DOHH2 (cell line): ENCODE measurements at regions not wholly inside any gene's neighbourhood (a gene's known extent, or its start where the extent isn't known, plus 50 kb on each side); places are given as distances from the start of the nearest gene placed in this dataset.

Source experiments
- H3F3A ChIP-seq: fragments of 200-600 bp; sonication (generic), shearing (Covaris generic); 2 replicates; pipeline ENCODE4 v1.6.0; 2016; ENCODE audit warnings: antibody characterized with exemption, mild to moderate bottlenecking; ENCODE audit not compliant: control insufficient read depth, insufficient read depth
- H3K27ac ChIP-seq: fragments of 200-600 bp; sonication (generic); 2 replicates; pipeline ENCODE4 v1.5.1; 2014; ENCODE audit warnings: low read depth, mild to moderate bottlenecking, low read length, moderate library complexity
- H3K27me3 ChIP-seq: fragments of 200-600 bp; sonication (generic); 2 replicates; pipeline ENCODE4 v1.6.1; 2014; ENCODE audit warnings: mild to moderate bottlenecking, low read length, mixed read lengths; ENCODE audit not compliant: control insufficient read depth
- H3K36me3 ChIP-seq: fragments of 200-600 bp; sonication (generic); 2 replicates; pipeline ENCODE4 v1.6.1; 2014; ENCODE audit warnings: mild to moderate bottlenecking, low read length, moderate library complexity, mixed read lengths; ENCODE audit not compliant: control insufficient read depth
- H3K4me1 ChIP-seq: fragments of 200-600 bp; sonication (generic); 2 replicates; pipeline ENCODE4 v1.6.1; 2014; ENCODE audit warnings: mild to moderate bottlenecking, low read length, mixed read lengths; ENCODE audit not compliant: control insufficient read depth
- H3K4me2 ChIP-seq: fragments of 200-600 bp; sonication (generic); 2 replicates; pipeline ENCODE4 v1.6.0; 2014; ENCODE audit warnings: mild to moderate bottlenecking, low read length, moderate library complexity
- H3K4me3 ChIP-seq: fragments of 200-600 bp; sonication (generic); 2 replicates; pipeline ENCODE4 v1.5.1; 2014; ENCODE audit warnings: mild to moderate bottlenecking, low read length, mixed read lengths
- H3K79me2 ChIP-seq: fragments of 200-600 bp; sonication (generic); 2 replicates; pipeline ENCODE4 v1.6.1; 2014; ENCODE audit warnings: mild to moderate bottlenecking, low read length, mixed read lengths; ENCODE audit not compliant: control insufficient read depth
- H3K9me2 ChIP-seq: fragments of 200-600 bp; sonication (generic); replicated peaks from 2 replicates; pipeline ENCODE4 v1.6.1; 2014; ENCODE audit warnings: mild to moderate bottlenecking, low read length, mixed read lengths; ENCODE audit not compliant: control insufficient read depth
- H3K9me3 ChIP-seq: fragments of 200-600 bp; sonication (generic); 2 replicates; pipeline ENCODE4 v1.6.1; 2014; ENCODE audit warnings: antibody characterized with exemption, low read length, mixed read lengths; ENCODE audit not compliant: control insufficient read depth, insufficient read depth
- H4K20me1 ChIP-seq: fragments of 200-600 bp; sonication (generic); 2 replicates; pipeline ENCODE4 v1.6.0; 2014; ENCODE audit warnings: low read depth, mild to moderate bottlenecking, antibody characterized with exemption, low read length, moderate library complexity; ENCODE audit not compliant: control insufficient read depth, insufficient read depth
- CTCF ChIP-seq: fragments of 200-600 bp; sonication (generic); IDR thresholded peaks from one replicate; pipeline ENCODE4 v1.5.1; 2014; ENCODE audit warnings: antibody characterized with exemption, mild to moderate bottlenecking, low read depth, low read length; ENCODE audit not compliant: poor library complexity, severe bottlenecking
- EZH2phosphoT487 ChIP-seq: fragments of 200-600 bp; sonication (generic); IDR thresholded peaks from 2 replicates; pipeline ENCODE4 v1.6.1; 2017; ENCODE audit warnings: borderline replicate concordance, mild to moderate bottlenecking, antibody characterized with exemption, low read length, moderate library complexity, mixed read lengths

- no peak overlapping the region for H3K4me2 ChIP-seq
Measured at GRCh38 chr13:73684286-73684685, 449.9 kb downstream of the KLF12 start.

DNA sequence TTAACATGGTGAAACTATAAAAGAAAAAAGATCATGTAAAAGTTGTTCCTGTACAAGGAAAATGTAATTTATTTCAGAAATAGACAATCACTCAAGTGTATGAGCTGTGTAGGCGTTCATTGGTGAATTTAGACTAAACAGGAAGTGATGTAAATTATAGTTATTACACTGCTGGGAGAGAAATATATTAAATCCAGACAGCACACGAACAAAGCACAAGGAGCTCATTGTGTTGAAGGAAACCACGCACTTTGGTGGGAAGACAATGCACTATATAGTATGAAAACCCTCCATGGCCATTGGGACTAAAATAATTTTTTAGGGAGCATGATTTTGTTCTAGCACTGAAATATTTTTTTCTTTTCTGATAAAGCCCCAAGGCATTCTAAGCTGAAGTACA, 450.5 kb downstream of the KLF12 start:
- H3K79me2 ChIP-seq, result no peaks in the 10 kb centered on the region
- H3K36me3 ChIP-seq, result no peaks in the 10 kb centered on the region
- H4K20me1 ChIP-seq, result no peaks in the 10 kb centered on the region
- no peak overlapping the region for H3K4me2 ChIP-seq
- no peaks in the 10 kb centered on the region for H3F3A ChIP-seq
- H3K4me3 ChIP-seq, result no peak overlapping the region
- no peaks in the 10 kb centered on the region for H3K9me2 ChIP-seq
- H3K4me1 ChIP-seq, result peaks cover 6% of the 10 kb centered on the region; the same call in 1 of the 2 replicates
- no peak overlapping the region for H3K27ac ChIP-seq
- H3K9me3 ChIP-seq, result no peaks in the 10 kb centered on the region
- no peaks in the 10 kb centered on the region for H3K27me3 ChIP-seq
- no peak for TF ChIP-seq EZH2phosphoT487
- TF ChIP-seq CTCF, result no peak

More at GRCh38 chr13:73684286-73684685, 449.9 kb downstream of the KLF12 start:
- Histone ChIP-seq H3K9me3 (no peaks in the 10 kb centered on the region), H3K4me1 (peaks cover 6% of the 10 kb centered on the region; the same call in 1 of the 2 replicates), H3K36me3 (no peaks in the 10 kb centered on the region), H3F3A (no peaks in the 10 kb centered on the region), H3K27ac (no peak overlapping the region), H3K79me2 (no peaks in the 10 kb centered on the region), H4K20me1 (no peaks in the 10 kb centered on the region), H3K9me2 (no peaks in the 10 kb centered on the region), H3K27me3 (no peaks in the 10 kb centered on the region), H3K4me3 (no peak overlapping the region)
- TF ChIP-seq CTCF (no peak), EZH2phosphoT487 (no peak)

DNA sequence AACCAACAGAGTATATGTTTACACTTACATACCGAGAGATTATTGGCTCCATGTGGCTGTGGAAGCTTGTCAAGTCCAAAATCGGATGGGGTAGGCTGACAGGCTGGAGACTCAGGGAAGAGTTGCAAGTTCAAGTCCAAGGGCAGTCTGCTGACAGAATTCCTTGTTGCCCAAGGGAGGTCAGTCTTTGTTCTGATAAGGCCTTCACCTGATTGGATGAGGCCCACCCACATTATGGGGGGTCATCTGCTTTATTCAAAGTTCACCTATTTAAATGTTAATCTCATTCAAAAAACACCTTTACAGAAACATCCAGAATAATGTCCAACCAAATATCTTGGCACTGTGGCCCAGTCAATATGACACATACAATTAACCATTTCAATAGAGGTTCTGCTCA, 452.4 kb downstream of the KLF12 start:
- no peak overlapping the region for H3K27ac ChIP-seq
- no peaks in the 10 kb centered on the region for H3K36me3 ChIP-seq
- no peak for TF ChIP-seq EZH2phosphoT487
- TF ChIP-seq CTCF, result no peak
- no peaks in the 10 kb centered on the region for H3K9me2 ChIP-seq
- H3F3A ChIP-seq, result no peaks in the 10 kb centered on the region
- H3K9me3 ChIP-seq, result no peaks in the 10 kb centered on the region
- H3K4me3 ChIP-seq, result no peak overlapping the region
- no peaks in the 10 kb centered on the region for H3K27me3 ChIP-seq
- H3K4me2 ChIP-seq, result no peak overlapping the region
- no peaks in the 10 kb centered on the region for H4K20me1 ChIP-seq
- H3K4me1 ChIP-seq, result peaks cover 6% of the 10 kb centered on the region; the same call in 1 of the 2 replicates
- H3K79me2 ChIP-seq, result no peaks in the 10 kb centered on the region
